H1 (cell line): ENCODE measurements at regions not wholly inside any gene's neighbourhood (a gene's known extent, or its start where the extent isn't known, plus 50 kb on each side); places are given as distances from the start of the nearest gene placed in this dataset.

ENCODE experiments used
- CTCF ChIA-PET: fragments of 300-600 bp; sonication (Branson Sonifier 250); formaldehyde crosslinking; loops from one replicate; lab custom pipeline; 2021; ENCODE audit not compliant: partially characterized antibody; lab: Charles Lee
- POLR2A ChIA-PET: fragments of 300-600 bp; sonication (Branson Sonifier 250); formaldehyde crosslinking; loops from one replicate; lab custom pipeline; 2021; ENCODE audit warnings: inconsistent platforms; ENCODE audit not compliant: partially characterized antibody; lab: Charles Lee
- DNase-seq, 2 experiments: peaks; one replicate each; pipeline versions ENCODE4 v3.0.0 to v3.0.0-alpha.2; 2010 to 2022; ENCODE audit warnings: low spot score in 2 of 2, low read depth in 1 of 2, mixed read lengths in 1 of 2
- FAIRE-seq: peaks from 2 replicates; lab custom pipeline; 2011; peaks lifted over from hg19 to GRCh38; lab: Jason Lieb, UNC
- H2AFZ ChIP-seq: 2 replicates; pipeline ENCODE4 v1.8.1; 2012; ENCODE audit warnings: low read length, inconsistent platforms
- H2AK5ac ChIP-seq: 2 replicates; pipeline ENCODE4 v1.6.1; 2013; ENCODE audit warnings: low read depth, low read length
- H2BK120ac ChIP-seq: replicated peaks from 2 replicates; pipeline ENCODE3; 2013; ENCODE audit warnings: low read depth, low read length, inconsistent platforms
- H2BK12ac ChIP-seq: 2 replicates; pipeline ENCODE4 v1.6.1; 2013; ENCODE audit warnings: low read depth, low read length
- H2BK15ac ChIP-seq: 2 replicates; pipeline ENCODE4 v1.6.1; 2013; ENCODE audit warnings: low read length
- H2BK20ac ChIP-seq: 2 replicates; pipeline ENCODE4 v1.6.1; 2013; ENCODE audit warnings: low read length
- H2BK5ac ChIP-seq: 2 replicates; pipeline ENCODE4 v1.6.1; 2013; ENCODE audit warnings: low read depth, low read length
- H3K14ac ChIP-seq: 2 replicates; pipeline ENCODE4 v1.6.1; 2013; ENCODE audit warnings: inconsistent platforms; ENCODE audit not compliant: insufficient read length
- H3K18ac ChIP-seq: 2 replicates; pipeline ENCODE4 v1.6.1; 2013; ENCODE audit warnings: low read length; ENCODE audit errors: extremely low read depth
- H3K23ac ChIP-seq: 2 replicates; pipeline ENCODE4 v1.6.1; 2013; ENCODE audit warnings: inconsistent platforms; ENCODE audit not compliant: insufficient read length
- H3K23me2 ChIP-seq: 2 replicates; pipeline ENCODE4 v1.6.1; 2013; ENCODE audit warnings: low read depth, low read length
- H3K27ac ChIP-seq: 2 replicates; pipeline ENCODE4 v1.6.1; 2011; ENCODE audit warnings: low read depth, low read length, inconsistent platforms
- H3K27me3 ChIP-seq, 4 experiments: replicated peaks in 1 of 4; 1 replicate in 1 of 4; 2 replicates in 3 of 4; pipeline versions ENCODE4 v1.6.1 to v1.8.1; 2011 to 2013; ENCODE audit warnings: low read length in 3 of 4, mild to moderate bottlenecking in 3 of 4, inconsistent platforms in 2 of 4, mixed read lengths in 2 of 4, moderate library complexity in 1 of 4; ENCODE audit not compliant: control insufficient read depth in 3 of 4, insufficient read depth in 3 of 4; ENCODE audit errors: extremely low read depth in 1 of 4
- H3K36me3 ChIP-seq, 4 experiments: 2 replicates each; pipeline versions ENCODE4 v1.6.1 to v1.8.1; 2011 to 2013; ENCODE audit warnings: mild to moderate bottlenecking in 4 of 4, low read length in 3 of 4, moderate library complexity in 2 of 4, control low read depth in 1 of 4, inconsistent platforms in 1 of 4; ENCODE audit not compliant: insufficient read depth in 4 of 4, control insufficient read depth in 2 of 4
- H3K4ac ChIP-seq: replicated peaks from 2 replicates; pipeline ENCODE3; 2013; ENCODE audit warnings: low read length, low read depth, mixed read lengths, inconsistent platforms; ENCODE audit not compliant: insufficient read length
- H3K4me1 ChIP-seq, 4 experiments: replicated peaks in 1 of 4; 1 replicate in 1 of 4; 2 replicates in 3 of 4; pipeline versions ENCODE4 v1.6.1 to v1.8.1; 2011 to 2013; ENCODE audit warnings: low read length in 3 of 4, inconsistent platforms in 2 of 4, mixed read lengths in 1 of 4; ENCODE audit not compliant: insufficient read depth in 4 of 4, control insufficient read depth in 3 of 4
- H3K4me2 ChIP-seq, 2 experiments: 2 replicates each; pipeline versions ENCODE4 v1.6.1 to v1.8.1; 2011 to 2013; ENCODE audit warnings: low read depth in 2 of 2, low read length in 2 of 2, control low read depth in 1 of 2, inconsistent platforms in 1 of 2, mild to moderate bottlenecking in 1 of 2; ENCODE audit not compliant: insufficient read depth in 1 of 2
- H3K4me3 ChIP-seq, 4 experiments: fragments of 200-600, 300-600 bp in 1 of 4; sonication (generic), shearing (Covaris generic), sonication (Bioruptor Twin) in 1 of 4; 2 replicates each; pipeline versions ENCODE4 v1.5.1 to v1.8.1; 2011 to 2016; ENCODE audit warnings: low read length in 4 of 4, low read depth in 3 of 4, control low read depth in 2 of 4, inconsistent platforms in 2 of 4, mild to moderate bottlenecking in 2 of 4, mixed read lengths in 1 of 4, moderate library complexity in 1 of 4; ENCODE audit not compliant: insufficient read depth in 2 of 4; ENCODE audit errors: extremely low read depth in 1 of 4
- H3K56ac ChIP-seq: replicated peaks from 2 replicates; pipeline ENCODE3; 2013; ENCODE audit warnings: low read depth, mild to moderate bottlenecking, mixed read lengths, low read length, inconsistent platforms; ENCODE audit not compliant: insufficient read length
- H3K79me1 ChIP-seq: 2 replicates; pipeline ENCODE4 v1.6.1; 2013; ENCODE audit warnings: low read depth, low read length, control low read depth
- H3K79me2 ChIP-seq, 2 experiments: 2 replicates each; pipeline versions ENCODE4 v1.6.1 to v1.8.1; 2012 to 2013; ENCODE audit warnings: low read length in 2 of 2, mild to moderate bottlenecking in 2 of 2, inconsistent platforms in 1 of 2; ENCODE audit not compliant: insufficient read depth in 2 of 2, control insufficient read depth in 1 of 2
- H3K9ac ChIP-seq, 4 experiments: replicated peaks in 1 of 4; 1 replicate in 1 of 4; 2 replicates in 3 of 4; pipeline versions ENCODE4 v1.6.1 to v1.8.1; 2011 to 2013; ENCODE audit warnings: low read depth in 3 of 4, low read length in 3 of 4, control low read depth in 2 of 4, mild to moderate bottlenecking in 2 of 4, moderate library complexity in 2 of 4, inconsistent platforms in 1 of 4; ENCODE audit errors: extremely low read depth in 1 of 4
- H3K9me3 ChIP-seq, 2 experiments: 2 replicates each; pipeline versions ENCODE4 v1.6.1 to v1.8.1; 2012 to 2013; ENCODE audit warnings: mild to moderate bottlenecking in 2 of 2, moderate library complexity in 2 of 2, control low read depth in 1 of 2, inconsistent platforms in 1 of 2, low read depth in 1 of 2, low read length in 1 of 2, mixed read lengths in 1 of 2; ENCODE audit not compliant: insufficient read depth in 2 of 2
- H4K20me1 ChIP-seq, 2 experiments: replicated peaks in 1 of 2; 2 replicates each; pipeline versions ENCODE3 to v1.8.1; 2011 to 2013; ENCODE audit warnings: inconsistent platforms in 2 of 2, low read length in 2 of 2, mild to moderate bottlenecking in 1 of 2; ENCODE audit not compliant: insufficient read depth in 2 of 2, control insufficient read depth in 1 of 2
- H4K5ac ChIP-seq: 2 replicates; pipeline ENCODE4 v1.6.1; 2013; ENCODE audit warnings: low read length, low read depth, mixed read lengths, inconsistent platforms; ENCODE audit not compliant: insufficient read length
- H4K8ac ChIP-seq: 2 replicates; pipeline ENCODE4 v1.8.0; 2013; ENCODE audit warnings: mild to moderate bottlenecking, moderate library complexity, low read length, inconsistent platforms; ENCODE audit not compliant: insufficient read depth; ENCODE audit errors: extremely low read depth
- H4K91ac ChIP-seq: replicated peaks from 2 replicates; pipeline ENCODE3; 2013; ENCODE audit warnings: low read length, mixed read lengths, inconsistent platforms; ENCODE audit not compliant: insufficient read length
- CBX8 ChIP-seq: fragments of 300-800, 300-1000 bp; sonication (generic); IDR thresholded peaks from 2 replicates; pipeline ENCODE4 v1.7.1; 2016; ENCODE audit warnings: low read depth, low read length, borderline replicate concordance
- EZH2 ChIP-seq: fragments of 200-600 bp; sonication (generic); IDR thresholded peaks from 2 replicates; pipeline ENCODE4 v1.7.1; 2012; ENCODE audit warnings: low read depth, mild to moderate bottlenecking, moderate library complexity, low read length, inconsistent platforms; ENCODE audit not compliant: severe bottlenecking
- KDM1A ChIP-seq: fragments of 200-600, 300-600 bp; sonication (generic); IDR thresholded peaks from 2 replicates; pipeline ENCODE4 v1.7.1; 2016; ENCODE audit warnings: mild to moderate bottlenecking, low read length, borderline replicate concordance
- MAFK ChIP-seq: IDR thresholded peaks from 2 replicates; pipeline ENCODE4 v1.6.1; 2012; ENCODE audit warnings: low read depth, mild to moderate bottlenecking, improper control_type of control experiment, low read length
- NRF1 ChIP-seq: IDR thresholded peaks from 2 replicates; pipeline ENCODE4 v1.6.1; 2011; ENCODE audit warnings: mild to moderate bottlenecking, low read depth, low read length, improper control_type of control experiment
- SP4 ChIP-seq: IDR thresholded peaks from 2 replicates; pipeline ENCODE4 v1.6.1; 2012; ENCODE audit warnings: low read length, inconsistent platforms
- SUZ12 ChIP-seq: fragments of 200-600 bp; sonication (generic); IDR thresholded peaks from 2 replicates; pipeline ENCODE4 v1.6.1; 2012; ENCODE audit warnings: mild to moderate bottlenecking, inconsistent platforms, low read length, moderate library complexity, mixed read lengths
- WGBS, 2 experiments: shearing (Covaris generic) in 1 of 2; methylation state at CpG; one replicate each; pipeline versions ENCODE4 v1.1.6 to v1.1.7; 2013 to 2015; ENCODE audit warnings: low lambda C conversion rate in 2 of 2, mixed read lengths in 2 of 2, inconsistent platforms in 1 of 2, low coverage in 1 of 2, missing lambda C conversion rate in 1 of 2; ENCODE audit not compliant: insufficient replicate concordance in 2 of 2, insufficient coverage in 1 of 2, insufficient read length in 1 of 2; ENCODE audit errors: extremely low coverage in 1 of 2, missing lambda C conversion rate in 1 of 2; 5-methylcytosine and 5-hydroxymethylcytosine counted together

- Histone ChIP-seq H3K14ac (no peak overlapping the region), H3K4me1 (no peaks in the 10 kb centered on the region), H2AFZ (no peak overlapping the region), H3K27ac (no peak overlapping the region), H2BK120ac (no peak overlapping the region), H4K20me1 (no peaks in the 10 kb centered on the region), H3K27me3 (no peaks in the 10 kb centered on the region), H4K5ac (no peak overlapping the region), H3K9me3 (peaks cover 13 to 18% of the 10 kb centered on the region in 2 experiments), H4K8ac (no peak overlapping the region), H2BK15ac (no peak overlapping the region), H3K9ac (no peak overlapping the region), H3K23ac (no peak overlapping the region), H3K56ac (no peak overlapping the region), H3K18ac (no peak overlapping the region), H3K23me2 (no peaks in the 10 kb centered on the region), H2BK20ac (no peak overlapping the region), H3K4me3 (no peak overlapping the region), H3K36me3 (peaks cover 0 to 4% (median 0%) of the 10 kb centered on the region in 4 experiments; a peak in 1 of 8 replicates), H3K79me1 (no peaks in the 10 kb centered on the region), H3K79me2 (no peaks in the 10 kb centered on the region), H3K4me2 (no peak overlapping the region), H3K4ac (no peak overlapping the region), H2BK5ac (no peak overlapping the region), H2BK12ac (no peak overlapping the region), H2AK5ac (no peak overlapping the region), H4K91ac (no peak overlapping the region)
- TF ChIP-seq NRF1 (no peak), SUZ12 (no peak), MAFK (no peak), SP4 (no peak), CBX8 (no peak), EZH2 (no peak), KDM1A (no peak)
- WGBS, 2 experiments: 90% methylated on average over 1 of the region's 1 CpG; no CpG with 5 or more reads in 1 of the 2 experiments
- DNase-seq: no peak
- ChIA-PET CTCF (no interaction called here), POLR2A (no interaction called here)
- no peak for FAIRE-seq
Measured at GRCh38 chr12:42660117-42660516, 70.6 kb upstream of the PRICKLE1 start.
